HG02938 (cell line): ENCODE measurements at regions not wholly inside any gene's neighbourhood (a gene's known extent, or its start where the extent isn't known, plus 50 kb on each side); places are given as distances from the start of the nearest gene placed in this dataset.
A peak's percentile ranks its signal among the peaks of the same experiment; 100 is the strongest.

Experiments used
- ATAC-seq: cut with Tn5 transposase; IDR thresholded peaks from one replicate; pipeline ENCODE4 v1.9.1; 2021; ENCODE audit warnings: mild to moderate bottlenecking, moderate library complexity; ENCODE audit not compliant: unreplicated experiment

DNA sequence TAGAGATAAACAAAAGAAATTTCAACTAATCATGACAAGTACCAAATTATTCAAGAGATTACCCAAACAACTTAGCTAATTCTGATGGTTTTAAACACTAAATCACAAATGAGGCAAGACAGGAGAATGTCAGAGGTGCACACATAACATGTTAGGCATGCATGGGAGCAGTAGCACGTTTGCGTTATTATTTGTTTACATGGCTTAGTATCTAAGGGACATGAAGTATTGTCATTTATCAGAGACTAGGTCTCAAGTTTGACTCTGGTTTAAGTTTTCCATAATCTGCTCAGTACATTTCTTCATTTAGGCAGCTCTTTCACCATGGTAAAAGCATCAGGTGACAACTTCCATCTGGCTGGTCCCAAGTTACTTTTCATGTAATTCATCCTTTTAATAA is 244.1 kb upstream of the TNC start:
- no peak for ATAC-seq

DNA sequence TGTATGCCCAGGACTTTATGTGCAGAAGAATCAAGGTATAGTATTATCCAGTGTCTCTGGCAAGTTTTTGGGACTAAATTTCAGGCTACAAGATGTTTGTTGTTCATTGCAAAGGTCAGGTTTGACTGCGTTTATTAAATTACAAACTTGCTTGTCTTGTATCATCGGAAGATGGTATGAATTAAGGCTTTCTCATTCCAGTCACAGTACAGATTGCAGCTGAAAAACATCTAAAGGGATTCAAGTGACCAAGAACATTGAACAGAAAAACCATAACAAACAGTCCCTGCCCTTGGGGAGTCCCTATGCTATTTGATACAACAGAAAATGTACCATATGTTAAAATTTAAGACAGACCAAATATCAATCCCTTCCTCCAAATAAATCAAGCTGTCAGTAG is 244.7 kb upstream of the TNC start:
- ATAC-seq, result no peak

DNA sequence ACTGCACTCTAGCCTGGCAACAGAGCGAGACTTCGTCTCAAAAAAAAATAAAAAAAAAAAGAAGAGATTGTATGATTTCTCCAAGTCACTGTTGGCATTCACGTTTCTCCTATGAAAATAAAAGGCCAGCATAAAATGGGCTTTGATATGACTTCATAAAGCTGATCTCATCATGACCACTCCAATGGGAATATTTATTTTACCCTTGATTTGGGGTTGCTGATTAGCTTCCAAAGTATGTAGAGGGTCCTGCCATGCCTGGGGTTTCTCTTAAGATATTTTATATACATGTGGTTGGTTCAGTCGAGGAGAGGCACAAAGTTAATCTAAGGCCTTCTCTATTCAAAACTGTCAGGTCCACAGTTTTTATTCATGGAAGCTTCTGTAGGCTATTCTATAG is 247.0 kb upstream of the TNC start:
- no peak for ATAC-seq

DNA sequence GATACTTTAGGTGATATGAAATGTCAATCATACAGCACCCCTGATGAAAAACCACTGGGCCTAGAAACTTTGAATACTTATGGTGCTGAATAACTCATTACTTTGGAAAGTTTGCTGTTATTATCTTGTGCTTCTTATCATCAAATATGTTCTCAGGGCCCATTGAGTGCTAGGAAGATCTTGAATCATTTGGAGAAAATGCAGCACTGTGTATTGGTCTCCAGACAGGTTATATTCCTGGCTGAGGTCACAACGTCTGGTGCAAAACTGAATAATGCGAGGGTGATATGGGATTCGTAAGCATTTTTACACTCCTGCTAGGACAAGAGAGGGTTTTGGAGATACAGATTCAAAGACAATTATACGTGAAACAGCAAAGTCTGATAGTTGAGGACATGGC is 249.4 kb upstream of the TNC start:
- ATAC-seq, result no peak

DNA sequence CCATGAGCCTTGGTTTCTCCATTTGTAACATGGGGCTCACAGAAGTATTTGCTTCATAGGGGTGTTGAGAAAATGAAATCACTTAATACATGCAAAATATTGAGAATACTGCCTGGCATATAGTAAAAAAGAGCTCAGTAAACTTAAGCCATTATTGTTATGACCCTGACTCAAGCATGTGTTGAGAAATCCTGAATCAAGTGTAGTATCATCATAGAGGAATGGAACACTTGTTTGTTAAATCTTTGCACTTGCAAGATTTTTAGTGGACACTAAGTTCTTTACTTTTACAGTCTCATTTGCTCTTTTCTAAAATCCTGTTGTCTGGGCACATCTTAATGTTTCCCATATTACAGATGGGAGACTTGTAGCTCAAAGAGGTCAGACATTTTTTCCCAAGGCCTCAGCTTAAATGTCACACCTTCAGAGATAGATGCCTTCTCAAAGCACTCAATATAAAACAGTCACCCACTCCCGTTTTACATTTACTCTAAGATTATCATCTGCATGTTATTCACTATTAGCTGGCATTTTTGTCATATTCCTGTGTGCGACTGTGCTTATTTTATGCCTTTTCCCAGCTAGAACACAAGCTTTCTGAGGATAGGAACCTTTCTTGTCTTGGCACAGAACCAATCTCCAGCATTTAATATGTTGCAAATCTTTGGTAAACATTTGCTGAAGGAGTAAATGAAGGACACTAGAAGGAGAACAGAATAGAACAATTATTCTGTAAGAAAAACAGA is 250.0 kb upstream of the TNC start:
- ATAC-seq, result no peak

DNA sequence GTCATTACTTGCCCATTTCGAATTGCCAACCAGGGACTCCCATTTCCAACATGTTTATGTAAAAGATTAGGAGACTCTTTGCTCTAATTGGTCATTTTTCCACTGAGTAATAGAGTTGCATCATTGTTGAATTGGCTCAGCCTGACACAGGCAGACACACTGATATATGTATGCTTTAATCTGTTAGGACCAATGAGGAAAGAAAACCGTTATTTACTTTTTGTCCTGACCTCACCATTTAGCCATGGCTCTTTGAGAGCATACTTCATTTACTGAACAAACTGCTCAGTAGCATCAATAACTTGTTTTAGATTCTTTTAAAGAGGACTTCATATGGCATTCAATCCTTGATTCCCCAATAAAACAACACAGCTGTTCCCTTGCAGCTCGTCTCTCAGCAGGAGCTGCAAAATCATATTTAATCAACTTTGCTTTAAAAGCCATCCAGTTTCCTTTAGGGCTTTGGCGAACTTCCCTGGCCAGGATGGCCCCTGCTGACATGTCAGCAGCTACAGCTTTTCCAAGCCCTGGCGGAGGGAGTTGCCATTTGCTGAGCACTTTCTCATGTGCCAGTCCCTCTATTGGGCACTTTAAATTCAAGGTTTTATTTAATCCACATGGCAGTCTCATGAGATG is 251.5 kb upstream of the TNC start:
- ATAC-seq, result no peak

DNA sequence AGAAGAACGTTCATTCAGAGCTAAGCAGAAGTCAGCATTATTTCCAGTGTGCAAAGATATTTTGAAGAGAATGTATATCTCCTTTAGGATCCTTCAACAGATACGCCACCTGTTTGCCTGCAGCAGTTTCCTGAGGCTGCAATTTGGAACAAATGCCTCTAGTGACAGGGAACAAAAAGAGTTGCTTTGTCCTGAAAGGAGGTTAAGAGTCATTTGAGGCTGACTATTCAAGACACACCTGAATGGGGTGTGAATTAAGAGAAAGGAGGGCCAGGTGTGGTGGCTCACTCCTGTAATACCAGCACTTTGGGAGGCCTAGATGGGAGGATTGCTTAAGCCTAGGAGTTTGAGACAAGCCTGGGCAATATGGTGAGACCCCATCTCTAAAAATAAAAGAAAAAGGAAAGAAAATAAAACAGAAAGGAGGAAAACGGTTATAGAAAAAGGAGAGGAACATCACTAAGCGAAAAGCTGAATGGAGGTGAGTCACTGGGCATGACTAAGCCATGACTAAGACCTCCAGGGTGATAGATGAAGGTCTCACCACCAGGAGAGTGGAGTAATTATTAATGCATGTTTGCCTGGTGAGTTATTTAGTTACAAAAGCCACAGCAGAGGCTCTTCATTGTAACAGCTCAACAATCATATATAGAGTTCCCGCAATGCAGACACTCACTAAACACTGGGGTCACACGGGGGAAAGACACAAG is 255.2 kb upstream of the TNC start:
- peak; percentile 87 for ATAC-seq

DNA sequence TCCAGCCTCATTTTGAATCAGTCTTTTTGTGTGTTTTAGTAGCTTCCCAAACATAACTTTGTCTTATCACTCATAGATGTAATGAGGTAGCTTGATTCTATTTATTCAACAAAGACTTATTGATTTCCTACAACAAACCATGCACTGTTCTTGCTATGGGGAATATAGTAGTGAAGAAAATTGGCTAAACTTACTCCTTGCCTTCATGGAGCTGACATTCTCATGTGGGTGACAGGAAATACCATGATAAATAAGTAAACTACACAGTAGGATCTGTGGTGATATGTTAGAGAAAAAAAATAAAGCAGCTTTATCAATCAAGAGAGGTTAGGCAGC is 255.7 kb upstream of the TNC start:
- ATAC-seq, result no peak

DNA sequence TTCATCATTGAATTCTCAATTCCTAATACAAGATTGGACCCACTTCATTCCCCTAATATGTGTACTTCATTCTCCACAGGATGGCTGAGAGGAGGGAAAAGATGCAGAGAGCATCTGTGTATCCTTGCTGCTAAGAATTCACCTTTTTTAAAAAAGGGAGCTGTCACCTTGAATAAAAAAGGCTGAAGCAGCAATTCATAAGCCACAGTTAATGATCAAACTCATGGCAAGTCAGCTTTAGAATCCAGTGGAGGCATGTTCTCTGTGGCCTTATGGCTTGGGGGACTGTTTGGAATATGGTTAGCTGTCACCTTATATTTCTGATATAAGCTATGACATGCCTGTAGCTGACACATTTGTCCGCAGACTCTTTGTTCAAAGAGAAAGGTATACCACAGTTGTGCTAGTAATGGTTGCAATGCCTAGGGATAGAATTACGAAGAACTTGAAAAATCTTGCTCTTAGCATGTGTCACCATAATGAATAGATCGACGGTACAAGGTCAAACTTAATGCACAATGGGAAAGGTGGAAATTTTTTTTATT is 256.8 kb upstream of the TNC start:
- ATAC-seq, result no peak

DNA sequence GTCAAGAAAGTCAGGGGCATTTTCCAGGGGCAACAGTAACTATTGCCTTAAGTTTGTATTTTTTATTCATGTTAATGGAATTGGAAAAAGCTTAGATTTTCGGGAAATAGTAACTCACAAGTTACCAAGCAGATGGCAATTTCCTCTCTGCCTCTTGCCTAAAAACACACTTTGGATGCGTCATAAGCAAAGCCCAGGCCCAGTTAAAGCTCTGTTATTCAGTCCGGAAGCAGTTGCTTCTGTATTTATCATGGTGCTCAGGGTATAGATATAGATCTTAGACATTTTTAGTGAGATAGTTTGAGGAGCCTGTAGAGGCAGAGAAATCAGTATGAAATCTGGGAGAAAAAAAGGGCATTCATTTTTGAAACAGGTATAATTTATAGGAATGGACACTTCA is 260.3 kb upstream of the TNC start:
- ATAC-seq, result no peak

DNA sequence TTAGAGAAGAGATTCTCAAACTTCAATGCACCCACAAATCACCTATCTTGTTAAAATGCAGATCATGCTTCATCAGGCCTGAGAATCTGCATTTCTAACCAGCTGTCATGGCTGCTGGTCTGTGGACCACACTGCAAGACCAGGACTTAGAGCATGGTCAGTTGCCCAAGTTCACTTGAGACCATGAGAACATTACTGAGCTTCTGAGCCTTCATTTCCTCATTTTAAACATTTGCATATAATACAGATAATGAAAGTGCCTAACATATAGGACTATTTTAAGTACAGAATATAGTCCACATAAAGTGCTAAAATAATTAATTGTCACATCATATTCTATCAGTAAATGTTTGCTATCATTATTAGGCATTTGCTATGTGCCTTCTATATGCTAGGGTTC is 260.8 kb upstream of the TNC start:
- ATAC-seq, result no peak

DNA sequence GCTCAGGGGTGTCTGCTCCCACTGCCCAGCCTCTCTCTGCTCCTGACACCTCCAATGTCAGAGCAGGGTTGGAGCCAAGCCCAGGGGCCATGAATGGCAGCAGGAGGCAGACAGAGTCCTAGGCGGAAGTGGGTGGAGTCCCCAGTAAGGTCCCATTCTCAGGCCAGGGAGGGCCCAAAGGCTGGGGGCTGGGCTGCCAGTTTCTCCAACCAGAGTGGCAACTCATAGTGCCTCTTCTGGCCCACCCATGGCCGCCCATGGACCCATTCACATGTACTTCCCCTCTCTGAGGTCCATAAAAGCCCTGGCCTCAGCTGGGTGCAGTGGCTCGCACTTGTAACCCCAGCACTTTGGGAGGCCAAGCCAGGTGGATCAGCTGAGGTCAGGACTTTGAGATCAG is 261.8 kb upstream of the TNC start:
- ATAC-seq, result no peak

DNA sequence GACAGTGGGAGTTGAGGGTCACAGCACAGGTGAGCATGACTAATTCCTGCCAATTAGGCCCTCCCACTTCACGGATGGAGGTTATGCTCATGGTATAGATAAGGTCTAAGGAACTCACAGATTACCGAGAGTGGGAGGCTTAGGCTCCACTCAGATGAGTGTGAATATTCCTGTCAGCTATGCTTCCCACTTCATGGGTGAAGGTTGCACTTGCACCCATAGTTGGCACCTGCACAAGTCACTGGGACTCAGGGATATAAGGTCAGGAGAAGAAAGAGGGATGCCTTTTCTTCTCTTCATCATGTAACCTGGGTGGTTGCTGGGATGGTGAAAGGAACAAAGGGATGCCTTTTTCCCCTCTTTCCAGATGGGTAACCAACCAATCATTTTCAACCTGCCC is 264.9 kb upstream of the TNC start:
- ATAC-seq, result no peak

DNA sequence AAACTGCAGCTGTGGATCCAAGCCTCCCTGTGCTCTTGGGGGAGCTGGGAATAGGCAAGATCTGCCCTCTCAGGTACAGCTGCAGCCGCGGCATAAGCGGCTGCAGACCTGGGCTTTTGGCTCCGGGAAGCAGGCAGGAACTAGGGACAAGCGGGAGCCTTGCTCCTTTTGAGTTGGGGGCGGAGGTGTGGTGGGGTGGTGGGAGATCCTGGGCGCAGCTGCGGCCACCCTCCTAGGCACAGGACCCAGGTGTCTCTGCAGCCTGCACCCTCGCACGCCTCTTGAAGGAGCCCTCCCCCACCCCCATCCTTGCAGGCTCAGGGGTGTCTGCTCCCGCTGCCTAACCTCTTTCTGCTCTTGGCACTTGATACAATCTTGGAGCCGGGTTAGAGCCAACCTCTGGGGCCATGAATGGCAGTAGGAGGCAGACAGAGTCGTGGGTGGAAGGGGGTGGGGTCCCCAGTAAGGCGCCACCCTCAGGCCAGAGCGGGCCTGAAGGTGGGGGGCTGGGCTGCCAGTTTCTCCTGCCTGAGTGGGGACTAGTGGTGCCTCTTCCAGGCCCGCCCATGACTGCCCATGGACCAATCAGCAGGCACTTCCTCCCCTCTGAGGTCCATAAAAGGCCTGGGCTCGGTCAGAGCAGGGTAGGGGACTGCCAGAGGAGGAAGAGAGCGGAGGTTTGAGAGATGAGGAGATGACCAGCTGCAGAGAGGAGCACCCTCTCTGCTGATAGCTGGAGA is 267.6 kb upstream of the TNC start:
- no peak for ATAC-seq

DNA sequence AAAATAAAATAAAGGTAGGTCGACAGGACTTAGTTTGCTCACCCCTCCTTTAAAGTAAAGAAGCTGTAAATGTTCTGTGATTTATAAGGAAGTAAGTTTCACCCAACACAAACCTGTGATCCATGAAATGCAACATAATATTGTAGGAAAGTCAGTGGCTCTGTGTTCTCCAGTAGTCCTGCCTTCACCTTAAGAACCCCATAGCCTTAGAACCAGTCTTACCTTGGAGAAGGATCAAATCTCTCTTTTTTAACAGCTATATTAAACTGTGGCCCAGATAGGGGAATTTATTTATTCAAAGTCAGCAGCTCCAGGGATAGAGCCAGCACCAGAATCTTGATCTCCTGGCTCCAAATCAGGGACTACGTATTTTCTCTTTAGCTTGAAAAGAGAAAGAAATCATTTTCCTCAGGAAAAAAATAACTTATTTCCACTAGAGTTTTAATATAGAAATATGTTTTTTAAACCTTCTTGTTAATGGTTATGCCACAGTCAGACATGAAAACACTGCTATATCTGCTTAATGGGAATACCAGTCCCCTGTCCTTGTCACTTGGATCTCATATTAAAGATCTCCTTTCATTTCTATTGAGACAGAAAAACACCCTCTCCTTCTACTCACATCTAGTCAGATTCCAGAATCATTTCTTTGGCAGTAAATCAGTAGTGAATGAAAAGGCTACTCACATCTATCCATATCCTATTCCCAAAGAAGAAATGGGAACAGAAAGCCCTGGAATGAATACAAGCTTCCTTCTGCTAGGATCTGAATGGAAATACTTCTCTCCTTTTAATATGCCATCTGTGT is 269.2 kb upstream of the TNC start:
- no peak for ATAC-seq

DNA sequence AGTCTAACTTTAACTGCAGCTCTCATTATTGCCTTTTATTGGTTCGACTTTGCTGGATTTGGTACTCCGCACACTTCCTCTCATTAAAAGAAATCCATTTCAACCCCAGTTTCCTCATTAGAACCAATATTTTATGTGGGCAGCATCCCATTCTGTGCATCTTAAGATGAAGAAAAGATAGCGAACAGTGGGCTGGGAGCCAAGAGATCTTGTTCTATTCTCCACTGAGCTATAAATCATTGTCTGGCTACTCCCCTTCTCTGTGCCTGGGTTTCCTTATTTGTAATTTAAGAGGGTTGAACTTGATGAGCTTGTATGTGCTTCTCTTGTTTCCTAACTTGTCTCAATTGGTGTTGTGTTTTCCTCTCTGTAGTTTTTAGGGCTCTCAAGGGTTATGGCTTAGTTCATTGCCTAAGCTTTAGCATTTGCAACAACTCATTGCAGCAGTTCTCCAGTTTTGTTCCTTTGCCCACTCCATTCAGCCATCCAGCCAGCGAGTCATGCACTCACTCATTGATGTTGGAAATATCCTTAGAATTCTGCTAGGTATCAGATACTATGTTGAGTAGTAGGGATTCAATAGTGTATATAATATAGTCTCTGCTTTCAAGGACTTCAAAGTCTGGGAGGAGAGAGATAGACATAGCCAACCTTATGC is 273.3 kb upstream of the TNC start:
- ATAC-seq, result no peak

DNA sequence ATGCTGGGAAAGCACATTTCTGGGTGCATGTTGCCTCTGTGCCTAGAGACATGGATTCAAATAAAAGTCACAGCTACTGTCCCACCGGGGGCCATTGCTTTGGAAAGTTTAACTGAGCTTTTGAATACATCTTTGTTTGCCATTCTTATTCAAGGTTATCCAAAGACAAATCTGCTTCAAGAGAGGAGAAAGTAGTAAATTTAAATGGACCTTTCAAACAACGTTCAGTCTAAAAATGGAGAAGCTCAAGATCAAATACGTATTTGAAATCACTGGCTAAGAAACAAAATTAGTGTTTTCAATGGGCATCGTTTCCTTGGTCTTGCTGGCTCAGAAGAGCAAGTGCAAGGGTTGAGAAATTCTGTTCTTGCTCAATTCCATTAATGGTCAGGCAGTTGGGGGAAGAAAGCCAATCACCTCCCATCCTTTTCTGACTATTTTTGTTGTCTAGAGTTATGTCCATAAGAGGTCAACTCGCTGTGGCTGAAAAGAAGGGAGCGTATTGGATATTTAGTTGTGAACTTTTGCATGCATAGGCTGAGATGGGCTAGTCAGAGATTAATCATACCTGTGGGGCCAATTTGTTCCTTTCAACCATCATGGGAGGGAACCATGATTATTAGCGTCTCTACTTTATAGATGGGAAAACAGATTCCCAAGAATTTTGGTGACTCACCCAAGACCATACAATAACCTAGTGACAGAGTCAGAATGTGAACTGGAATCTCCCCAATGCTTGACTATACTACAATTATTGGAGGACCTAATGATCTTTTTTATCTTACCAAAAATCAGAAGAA is 276.2 kb upstream of the TNC start:
- ATAC-seq, result no peak

DNA sequence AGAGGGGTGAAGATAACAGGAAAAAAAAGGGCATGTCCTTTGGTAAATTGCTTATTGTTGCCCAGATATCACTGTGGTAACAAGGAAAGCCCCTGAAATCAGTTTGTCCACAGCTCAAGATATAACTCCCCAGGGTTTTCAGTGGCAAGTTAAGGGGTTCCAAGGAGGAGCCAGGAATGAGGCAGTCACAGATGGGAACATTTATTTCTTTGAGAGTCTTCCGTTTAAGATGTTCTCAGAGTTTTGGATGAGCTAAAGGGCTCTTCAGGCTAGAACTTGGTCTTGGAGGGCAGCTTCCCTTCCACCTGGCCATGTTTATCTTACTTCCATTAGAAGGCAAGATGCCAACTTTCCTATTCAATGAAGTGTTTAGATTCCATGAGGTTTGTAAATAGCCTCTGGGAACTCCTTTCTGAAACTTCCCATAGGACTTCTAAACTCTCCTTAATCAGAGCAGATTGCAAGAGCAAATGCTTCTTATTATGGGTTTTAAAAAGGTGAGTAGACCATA is 277.6 kb upstream of the TNC start:
- no peak for ATAC-seq

DNA sequence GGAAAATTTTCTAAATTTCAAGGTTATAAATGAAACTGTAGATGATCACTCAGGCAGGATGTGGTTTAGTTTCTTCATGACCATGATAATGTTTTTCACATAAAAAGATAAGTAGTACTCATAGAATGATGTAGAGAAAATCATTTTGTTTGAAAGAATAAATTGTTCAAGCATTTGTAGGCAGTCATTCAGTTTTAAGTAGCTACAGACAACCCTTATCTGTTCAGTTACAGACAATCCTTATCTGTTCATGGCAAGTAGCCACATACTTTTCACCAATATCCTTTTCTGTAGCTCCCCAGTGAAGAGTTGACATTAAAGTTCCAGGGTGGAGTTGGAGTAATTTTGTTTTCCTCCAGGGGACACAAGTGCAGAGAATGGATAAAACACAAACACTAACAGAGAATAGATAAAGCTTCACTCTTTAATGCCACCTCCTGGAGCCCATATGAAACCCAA is 278.1 kb upstream of the TNC start:
- ATAC-seq, result no peak
